Testis (tissue), 2 donors: ENCODE measurements at regions not wholly inside any gene's neighbourhood (a gene's known extent, or its start where the extent isn't known, plus 50 kb on each side); places are given as distances from the start of the nearest gene placed in this dataset.

ENCODE experiments used
- CTCF ChIP-seq, 3 experiments: fragments of 450-650 bp in 2 of 3; fragments of 200-600 bp in 1 of 3; sonication (generic) in 1 of 3; IDR thresholded peaks; one replicate each; pipeline ENCODE4 v1.5.1; 2016 to 2019; ENCODE audit warnings: antibody characterized with exemption in 3 of 3, mild to moderate bottlenecking in 2 of 3, moderate library complexity in 1 of 3
- POLR2A ChIP-seq: fragments of 450-650 bp; IDR thresholded peaks from one replicate; pipeline ENCODE4 v1.6.1; 2017; ENCODE audit warnings: antibody characterized with exemption, mild to moderate bottlenecking, moderate library complexity

- no peak for TF ChIP-seq POLR2A
- no peak for TF ChIP-seq CTCF (IDR thresholded peaks at IDR 0.05)
Observed at GRCh38 chr5:111596705-111597104, 84.4 kb upstream of the STARD4 start.
